Suprapubic skin (tissue), 4 donors: ENCODE measurements at regions not wholly inside any gene's neighbourhood (a gene's known extent, or its start where the extent isn't known, plus 50 kb on each side); places are given as distances from the start of the nearest gene placed in this dataset.

Source experiments
- EP300 ChIP-seq: sonication (generic); formaldehyde crosslinking; IDR thresholded peaks from one replicate; pipeline ENCODE4 v1.6.1; 2017; ENCODE audit warnings: antibody characterized with exemption
- POLR2A ChIP-seq, 2 donors: fragments of 450-650 bp; IDR thresholded peaks; one replicate each; pipeline ENCODE4 v1.6.1; 2017; ENCODE audit warnings: antibody characterized with exemption in 2 of 2, mild to moderate bottlenecking in 2 of 2, moderate library complexity in 2 of 2
- POLR2AphosphoS5 ChIP-seq, 3 donors: sonication (generic); formaldehyde crosslinking; IDR thresholded peaks; one replicate each; pipeline ENCODE4 v1.6.1; 2017; ENCODE audit warnings: antibody characterized with exemption in 3 of 3
- TF ChIP-seq, protein P1 (sequence below), 2 donors: fragments of 200-600 bp in 1 of 2; fragments of 450-650 bp in 1 of 2; sonication (generic) in 1 of 2; IDR thresholded peaks; one replicate each; pipeline ENCODE4 v1.5.1; 2016 to 2019; ENCODE audit warnings: antibody characterized with exemption in 2 of 2, mild to moderate bottlenecking in 1 of 2, moderate library complexity in 1 of 2

DNA sequence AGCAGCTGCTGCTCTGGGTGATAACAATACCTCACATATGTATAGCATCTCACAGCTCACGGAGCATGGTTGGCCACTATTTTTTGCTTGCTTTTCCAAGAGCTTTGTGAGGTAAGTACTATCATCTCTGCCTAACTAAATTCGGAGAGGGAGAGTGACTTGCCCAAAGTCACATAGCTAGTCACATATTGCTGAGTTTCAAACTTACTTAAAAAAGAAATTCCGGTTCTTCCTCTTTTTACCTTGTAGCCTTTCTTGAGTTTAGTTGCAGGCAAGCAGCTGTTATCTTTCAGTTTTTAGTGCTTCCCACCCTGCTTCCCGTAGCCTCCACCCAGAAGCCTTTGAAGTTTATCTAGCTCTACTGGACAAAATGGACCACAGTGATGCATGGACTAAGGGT, 309.2 kb downstream of the PDCD6IP start:
- TF ChIP-seq, protein P1, sequence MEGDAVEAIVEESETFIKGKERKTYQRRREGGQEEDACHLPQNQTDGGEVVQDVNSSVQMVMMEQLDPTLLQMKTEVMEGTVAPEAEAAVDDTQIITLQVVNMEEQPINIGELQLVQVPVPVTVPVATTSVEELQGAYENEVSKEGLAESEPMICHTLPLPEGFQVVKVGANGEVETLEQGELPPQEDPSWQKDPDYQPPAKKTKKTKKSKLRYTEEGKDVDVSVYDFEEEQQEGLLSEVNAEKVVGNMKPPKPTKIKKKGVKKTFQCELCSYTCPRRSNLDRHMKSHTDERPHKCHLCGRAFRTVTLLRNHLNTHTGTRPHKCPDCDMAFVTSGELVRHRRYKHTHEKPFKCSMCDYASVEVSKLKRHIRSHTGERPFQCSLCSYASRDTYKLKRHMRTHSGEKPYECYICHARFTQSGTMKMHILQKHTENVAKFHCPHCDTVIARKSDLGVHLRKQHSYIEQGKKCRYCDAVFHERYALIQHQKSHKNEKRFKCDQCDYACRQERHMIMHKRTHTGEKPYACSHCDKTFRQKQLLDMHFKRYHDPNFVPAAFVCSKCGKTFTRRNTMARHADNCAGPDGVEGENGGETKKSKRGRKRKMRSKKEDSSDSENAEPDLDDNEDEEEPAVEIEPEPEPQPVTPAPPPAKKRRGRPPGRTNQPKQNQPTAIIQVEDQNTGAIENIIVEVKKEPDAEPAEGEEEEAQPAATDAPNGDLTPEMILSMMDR (IDR thresholded peaks at IDR 0.05): no peak
- no peak for TF ChIP-seq EP300
- no peak for TF ChIP-seq POLR2A (IDR thresholded peaks at IDR 0.05)
- no peak for TF ChIP-seq POLR2AphosphoS5 (IDR thresholded peaks at IDR 0.05)
